HG03558 (cell line): ENCODE measurements at regions not wholly inside any gene's neighbourhood (a gene's known extent, or its start where the extent isn't known, plus 50 kb on each side); places are given as distances from the start of the nearest gene placed in this dataset.
"Not testable (repeated sequence)": the region's sequence is repeated elsewhere in the genome, so short reads cannot be mapped to it uniquely, and the experiment has no call there.

Source experiments
- ATAC-seq: cut with Tn5 transposase; IDR thresholded peaks from one replicate; pipeline ENCODE4 v1.9.1; 2021; ENCODE audit warnings: moderate number of reproducible peaks; ENCODE audit not compliant: unreplicated experiment; ENCODE audit errors: extremely low read depth

- no peak for ATAC-seq
These were observed 183.9 kb downstream of the ETNK1 start for GRCh38 chr12:22808860-22809259.

GRCh38 chr12:22810036-22810435 is 185.1 kb downstream of the ETNK1 start:
- ATAC-seq: no peak

- no peak for ATAC-seq
These were observed 187.6 kb downstream of the ETNK1 start for GRCh38 chr12:22812531-22812930.

- no peak for ATAC-seq
These were observed 197.0 kb downstream of the ETNK1 start for GRCh38 chr12:22821985-22822384.

GRCh38 chr12:22826026-22826425 is 201.1 kb downstream of the ETNK1 start:
- no peak for ATAC-seq

- not testable (repeated sequence) for ATAC-seq
These were observed 201.5 kb downstream of the ETNK1 start for GRCh38 chr12:22826446-22826981.

- ATAC-seq: no peak
These were observed 203.1 kb downstream of the ETNK1 start for GRCh38 chr12:22828066-22828465.

GRCh38 chr12:22835431-22835830 is 210.5 kb downstream of the ETNK1 start:
- no peak for ATAC-seq

- no peak for ATAC-seq
These were observed 225.2 kb downstream of the ETNK1 start for GRCh38 chr12:22850185-22850584.

- ATAC-seq: no peak
These were observed 226.6 kb downstream of the ETNK1 start for GRCh38 chr12:22851532-22851931.

- ATAC-seq: no peak
These were observed 230.5 kb downstream of the ETNK1 start for GRCh38 chr12:22855456-22855855.

- no peak for ATAC-seq
These were observed 231.2 kb downstream of the ETNK1 start for GRCh38 chr12:22856178-22856577.

- no peak for ATAC-seq
These were observed 234.0 kb downstream of the ETNK1 start for GRCh38 chr12:22858849-22859570.

- no peak for ATAC-seq
These were observed 236.0 kb downstream of the ETNK1 start for GRCh38 chr12:22860926-22861325.

GRCh38 chr12:22865822-22866221 is 240.9 kb downstream of the ETNK1 start:
- ATAC-seq: no peak

- no peak for ATAC-seq
These were observed 241.4 kb downstream of the ETNK1 start for GRCh38 chr12:22866406-22866805.

GRCh38 chr12:22874151-22874550 is 249.2 kb downstream of the ETNK1 start:
- ATAC-seq: no peak

- ATAC-seq: no peak
These were observed 251.3 kb downstream of the ETNK1 start for GRCh38 chr12:22876262-22876661.

- ATAC-seq: no peak
These were observed 254.2 kb downstream of the ETNK1 start for GRCh38 chr12:22879203-22879602.

- ATAC-seq: no peak
These were observed 255.4 kb downstream of the ETNK1 start for GRCh38 chr12:22880331-22880730.

GRCh38 chr12:22880807-22881206 is 255.8 kb downstream of the ETNK1 start:
- no peak for ATAC-seq

- no peak for ATAC-seq
These were observed 257.0 kb downstream of the ETNK1 start for GRCh38 chr12:22881878-22882385.
